ENCODE measurements at regions not wholly inside any gene's neighbourhood (a gene's known extent, or its start where the extent isn't known, plus 50 kb on each side); places are given as distances from the start of the nearest gene placed in this dataset.
"Not testable (repeated sequence)": the region's sequence is repeated elsewhere in the genome, so short reads cannot be mapped to it uniquely, and the experiment has no call there.

- Mint-ChIP-seq H3K4me1 (no peaks in the 10 kb centered on the region), H3K27me3 (no peaks in the 10 kb centered on the region), H3K36me3 (no peaks in the 10 kb centered on the region), H3K4me3 (no peak overlapping the region), H3K9me3 (peaks cover 12% of the 10 kb centered on the region), H3K27ac (no peak overlapping the region)
- DNase-seq (ENCODE audit: low spot score in 2 of 2) = no peak
- ATAC-seq (ENCODE audit: low read depth) = no peak
Observed at GRCh38 chr14:38357557-38357956, 101.7 kb upstream of the CLEC14A start.

GRCh38 chr14:38355473-38355872 is 99.6 kb upstream of the CLEC14A start:
- H3K4me3 Mint-ChIP-seq; H3K27ac Mint-ChIP-seq; ATAC-seq (ENCODE audit: low read depth); H3K4me1 Mint-ChIP-seq; H3K36me3 Mint-ChIP-seq; H3K9me3 Mint-ChIP-seq; H3K27me3 Mint-ChIP-seq; DNase-seq (ENCODE audit: low spot score in 2 of 2): not testable (repeated sequence)

- Mint-ChIP-seq H3K4me3 (no peak overlapping the region), H3K9me3 (peaks cover 12% of the 10 kb centered on the region), H3K27me3 (no peaks in the 10 kb centered on the region), H3K27ac (no peak overlapping the region), H3K4me1 (no peaks in the 10 kb centered on the region), H3K36me3 (no peaks in the 10 kb centered on the region)
- ATAC-seq (ENCODE audit: low read depth) (no peak), DNase-seq (ENCODE audit: low spot score in 2 of 2) (no peak)
Observed at GRCh38 chr14:38350102-38350501, 94.2 kb upstream of the CLEC14A start.

GRCh38 chr14:38342803-38343202 is 86.9 kb upstream of the CLEC14A start:
- Mint-ChIP-seq H3K9me3 (peaks cover 6% of the 10 kb centered on the region), H3K36me3 (no peaks in the 10 kb centered on the region), H3K4me1 (no peaks in the 10 kb centered on the region), H3K27me3 (no peaks in the 10 kb centered on the region), H3K27ac (no peak overlapping the region), H3K4me3 (no peak overlapping the region)
- DNase-seq (ENCODE audit: low spot score in 2 of 2) (no peak), ATAC-seq (ENCODE audit: low read depth) (no peak)

- no peak for DNase-seq (ENCODE audit: low spot score in 2 of 2)
- no peaks in the 10 kb centered on the region for H3K36me3 Mint-ChIP-seq
- no peak overlapping the region for H3K27ac Mint-ChIP-seq
- ATAC-seq (ENCODE audit: low read depth) = no peak
- peaks cover 2% of the 10 kb centered on the region for H3K9me3 Mint-ChIP-seq
- H3K4me1 Mint-ChIP-seq = no peaks in the 10 kb centered on the region
- H3K27me3 Mint-ChIP-seq = no peaks in the 10 kb centered on the region
- no peak overlapping the region for H3K4me3 Mint-ChIP-seq
Observed at GRCh38 chr14:38339696-38340095, 83.8 kb upstream of the CLEC14A start.

GRCh38 chr14:38336298-38336697 is 80.4 kb upstream of the CLEC14A start:
- DNase-seq (ENCODE audit: low spot score in 2 of 2) = no peak
- ATAC-seq (ENCODE audit: low read depth) = no peak
- Mint-ChIP-seq H3K9me3 (peaks cover 2% of the 10 kb centered on the region), H3K36me3 (no peaks in the 10 kb centered on the region), H3K4me3 (no peak overlapping the region), H3K27me3 (no peaks in the 10 kb centered on the region), H3K27ac (no peak overlapping the region), H3K4me1 (no peaks in the 10 kb centered on the region)

GRCh38 chr14:38330275-38330674 is 74.4 kb upstream of the CLEC14A start:
- ATAC-seq (ENCODE audit: low read depth) = no peak
- no peak overlapping the region for H3K27ac Mint-ChIP-seq
- no peak for DNase-seq (ENCODE audit: low spot score in 2 of 2)
- no peaks in the 10 kb centered on the region for H3K4me1 Mint-ChIP-seq
- no peaks in the 10 kb centered on the region for H3K27me3 Mint-ChIP-seq
- H3K9me3 Mint-ChIP-seq = peaks cover 10% of the 10 kb centered on the region
- H3K36me3 Mint-ChIP-seq = no peaks in the 10 kb centered on the region
- no peak overlapping the region for H3K4me3 Mint-ChIP-seq

- H3K27ac Mint-ChIP-seq = no peak overlapping the region
- H3K4me1 Mint-ChIP-seq = no peaks in the 10 kb centered on the region
- no peaks in the 10 kb centered on the region for H3K27me3 Mint-ChIP-seq
- H3K9me3 Mint-ChIP-seq = peaks cover 8% of the 10 kb centered on the region
- ATAC-seq (ENCODE audit: low read depth) (no peak), DNase-seq (ENCODE audit: low spot score in 2 of 2) (no peak)
- no peaks in the 10 kb centered on the region for H3K36me3 Mint-ChIP-seq
- no peak overlapping the region for H3K4me3 Mint-ChIP-seq
Observed at GRCh38 chr14:38329246-38329645, 73.4 kb upstream of the CLEC14A start.

- no peak for DNase-seq (ENCODE audit: low spot score in 2 of 2)
- Mint-ChIP-seq H3K9me3 (peaks cover 5% of the 10 kb centered on the region), H3K27me3 (no peaks in the 10 kb centered on the region), H3K4me1 (no peaks in the 10 kb centered on the region), H3K36me3 (no peaks in the 10 kb centered on the region), H3K27ac (no peak overlapping the region), H3K4me3 (no peak overlapping the region)
- no peak for ATAC-seq (ENCODE audit: low read depth)
Observed at GRCh38 chr14:38316922-38317321, 61.0 kb upstream of the CLEC14A start.

- Mint-ChIP-seq H3K4me1 (no peaks in the 10 kb centered on the region), H3K36me3 (no peaks in the 10 kb centered on the region), H3K4me3 (no peak overlapping the region), H3K9me3 (peaks cover 3% of the 10 kb centered on the region), H3K27ac (no peak overlapping the region), H3K27me3 (no peaks in the 10 kb centered on the region)
- DNase-seq (ENCODE audit: low spot score in 2 of 2) = no peak
- no peak for ATAC-seq (ENCODE audit: low read depth)
Observed at GRCh38 chr14:38311655-38312054, 55.8 kb upstream of the CLEC14A start.

GRCh38 chr14:38310420-38310995 is 54.6 kb upstream of the CLEC14A start:
- peaks cover 8% of the 10 kb centered on the region for H3K9me3 Mint-ChIP-seq
- ATAC-seq (ENCODE audit: low read depth) (no peak), DNase-seq (ENCODE audit: low spot score in 2 of 2) (no peak)
- H3K4me3 Mint-ChIP-seq = no peak overlapping the region
- H3K4me1 Mint-ChIP-seq = no peaks in the 10 kb centered on the region
- no peak overlapping the region for H3K27ac Mint-ChIP-seq
- no peaks in the 10 kb centered on the region for H3K27me3 Mint-ChIP-seq
- no peaks in the 10 kb centered on the region for H3K36me3 Mint-ChIP-seq

- no peak for ATAC-seq (ENCODE audit: low read depth)
- no peak overlapping the region for H3K27ac Mint-ChIP-seq
- H3K4me1 Mint-ChIP-seq = no peaks in the 10 kb centered on the region
- H3K9me3 Mint-ChIP-seq = peaks cover 8% of the 10 kb centered on the region
- H3K36me3 Mint-ChIP-seq = no peaks in the 10 kb centered on the region
- no peak for DNase-seq (ENCODE audit: low spot score in 2 of 2)
- H3K27me3 Mint-ChIP-seq = no peaks in the 10 kb centered on the region
- H3K4me3 Mint-ChIP-seq = no peak overlapping the region
Observed at GRCh38 chr14:38309522-38310277, 53.8 kb upstream of the CLEC14A start.
